ENCODE measurements at regions not wholly inside any gene's neighbourhood (a gene's known extent, or its start where the extent isn't known, plus 50 kb on each side); places are given as distances from the start of the nearest gene placed in this dataset.
"Not testable (repeated sequence)": the region's sequence is repeated elsewhere in the genome, so short reads cannot be mapped to it uniquely, and the experiment has no call there.

DNA sequence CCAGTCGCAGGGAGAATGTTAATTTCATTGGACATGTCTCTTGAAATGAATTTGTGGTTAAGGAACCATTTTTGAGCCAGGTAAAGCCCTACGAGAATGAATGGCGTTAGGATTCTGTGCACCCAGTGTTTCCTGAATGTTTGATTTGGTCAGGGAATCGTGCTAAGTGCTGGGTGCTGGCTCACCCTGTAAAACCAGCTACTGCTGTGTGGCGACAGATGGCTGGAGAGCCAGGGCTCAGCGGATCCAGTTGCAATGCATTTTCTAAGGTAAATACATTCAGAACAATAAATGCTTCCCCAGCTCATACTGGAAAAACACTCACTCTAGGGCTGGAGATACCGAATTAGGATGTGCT is 355.5 kb downstream of the GLRX3 start:
- DNase-seq = no peak

DNA sequence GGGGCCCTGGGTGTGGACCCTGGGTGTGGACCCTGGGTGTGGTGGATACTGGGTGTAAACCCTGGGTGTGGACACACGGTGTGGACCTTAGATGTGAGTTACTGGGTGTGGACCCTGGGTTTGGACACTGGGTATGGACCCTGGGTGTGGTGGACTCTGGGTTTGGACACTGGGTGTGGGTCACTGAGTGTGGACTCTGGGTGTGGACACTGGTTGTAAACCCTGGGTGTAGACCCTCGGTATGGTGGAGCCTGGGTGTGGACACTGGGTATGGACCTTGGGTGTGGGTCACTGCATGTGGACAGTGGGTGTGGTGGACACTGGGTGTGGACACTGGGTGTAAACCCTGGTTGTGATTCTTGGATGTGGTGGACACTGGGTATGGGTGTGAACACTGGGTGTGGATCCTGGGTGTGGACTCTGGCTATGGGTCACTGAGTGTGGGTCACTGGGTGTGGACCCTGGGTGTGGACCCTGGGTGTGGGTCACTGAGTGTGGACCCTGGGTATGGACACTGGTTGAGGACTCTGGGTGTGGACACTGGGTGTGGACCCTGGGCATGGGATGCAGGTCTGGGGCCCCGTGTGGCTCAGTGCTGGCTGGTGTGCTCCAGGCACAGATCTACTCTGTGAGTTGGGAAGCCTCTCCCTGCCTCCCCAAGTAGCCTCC is 356.2 kb downstream of the GLRX3 start:
- no peak for DNase-seq

DNA sequence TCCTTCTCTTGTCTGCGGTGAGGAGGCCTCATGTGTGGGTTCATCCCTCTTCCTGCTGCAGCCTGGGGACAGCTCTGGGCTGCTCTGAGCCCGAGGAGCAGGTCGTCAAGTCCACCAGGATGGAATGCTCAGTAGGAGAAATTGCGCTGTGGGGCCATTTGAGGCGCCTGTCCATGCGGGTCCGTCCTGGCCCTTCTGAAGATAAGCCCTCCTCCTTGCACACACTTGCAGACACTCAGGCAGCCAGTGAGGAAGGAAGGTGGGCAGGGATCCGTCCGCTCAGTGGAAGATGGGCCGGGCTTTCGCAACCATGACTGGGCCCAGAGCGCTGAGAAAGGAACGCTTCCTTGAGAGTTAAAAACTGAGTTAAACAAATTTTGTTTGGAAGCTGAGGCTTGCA is 356.8 kb downstream of the GLRX3 start:
- DNase-seq = no peak

DNA sequence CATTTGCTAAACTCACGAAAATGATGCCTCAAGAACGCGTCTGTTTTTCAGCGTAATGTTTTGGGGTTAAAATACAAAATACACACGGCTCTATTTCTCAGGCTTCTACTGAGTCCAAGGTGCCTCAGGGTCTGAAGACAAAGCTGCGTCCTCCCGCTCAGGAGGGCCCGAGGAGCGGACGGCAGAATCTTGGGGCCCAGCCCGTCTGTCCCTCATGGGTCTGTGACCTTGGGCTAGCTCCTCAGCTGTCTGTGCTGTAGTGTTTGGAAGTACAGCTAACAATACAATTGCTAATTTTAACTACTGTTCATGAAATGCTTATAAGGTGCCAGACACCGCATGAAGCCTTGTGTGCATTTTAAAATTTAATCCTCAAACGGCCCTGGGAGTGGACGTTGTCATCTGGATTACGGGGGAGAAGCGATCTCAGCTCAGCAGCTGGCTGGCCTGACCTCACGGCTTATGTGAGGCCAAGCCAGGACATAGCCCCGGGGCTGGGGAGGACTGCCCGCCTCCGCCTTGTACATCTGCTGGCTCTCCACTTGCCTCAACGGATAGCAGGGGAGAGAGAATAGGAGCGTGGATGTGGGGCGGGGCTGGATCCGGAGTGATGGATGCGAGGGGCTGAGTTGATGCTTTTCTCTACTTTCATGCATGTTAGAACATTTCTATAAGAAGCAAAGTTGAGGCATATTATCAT is 357.4 kb downstream of the GLRX3 start:
- no peak for DNase-seq

DNA sequence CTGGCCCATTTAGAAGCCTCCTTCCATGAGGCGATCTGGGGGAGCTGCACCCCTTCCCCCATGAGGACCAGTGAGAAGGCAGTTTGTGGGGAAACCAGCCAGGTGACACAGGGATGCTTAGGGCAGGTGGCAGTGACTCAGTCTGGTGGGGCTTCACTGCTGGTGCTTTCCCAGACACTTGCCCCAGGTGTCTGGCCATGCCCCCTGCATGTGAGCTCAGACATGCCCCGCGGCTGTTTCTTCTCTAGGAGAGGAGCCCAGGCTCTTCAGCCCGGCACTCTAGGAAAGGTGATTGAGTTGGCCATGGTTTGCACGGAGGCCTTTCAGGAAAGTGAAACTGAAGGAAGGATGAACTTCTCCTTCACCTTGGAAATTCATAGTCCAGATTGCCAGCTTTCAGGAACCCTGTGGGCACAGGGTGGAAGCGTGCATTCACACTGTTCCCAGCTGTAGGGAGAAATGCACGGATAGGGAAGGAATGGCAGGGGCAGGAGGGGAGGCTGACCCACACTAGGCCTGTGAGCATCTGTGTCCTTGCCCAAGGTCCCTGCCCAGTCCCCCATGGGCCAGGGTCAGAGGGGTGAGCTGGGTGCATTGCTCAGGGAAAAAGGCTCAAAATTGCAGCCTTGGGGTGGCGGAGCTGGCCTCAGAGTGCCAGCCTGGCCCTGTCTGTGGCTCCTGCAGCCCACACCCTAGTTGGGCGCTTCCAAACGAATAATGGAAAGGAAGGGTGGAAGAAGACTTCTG is 359.1 kb downstream of the GLRX3 start:
- no peak for DNase-seq

DNA sequence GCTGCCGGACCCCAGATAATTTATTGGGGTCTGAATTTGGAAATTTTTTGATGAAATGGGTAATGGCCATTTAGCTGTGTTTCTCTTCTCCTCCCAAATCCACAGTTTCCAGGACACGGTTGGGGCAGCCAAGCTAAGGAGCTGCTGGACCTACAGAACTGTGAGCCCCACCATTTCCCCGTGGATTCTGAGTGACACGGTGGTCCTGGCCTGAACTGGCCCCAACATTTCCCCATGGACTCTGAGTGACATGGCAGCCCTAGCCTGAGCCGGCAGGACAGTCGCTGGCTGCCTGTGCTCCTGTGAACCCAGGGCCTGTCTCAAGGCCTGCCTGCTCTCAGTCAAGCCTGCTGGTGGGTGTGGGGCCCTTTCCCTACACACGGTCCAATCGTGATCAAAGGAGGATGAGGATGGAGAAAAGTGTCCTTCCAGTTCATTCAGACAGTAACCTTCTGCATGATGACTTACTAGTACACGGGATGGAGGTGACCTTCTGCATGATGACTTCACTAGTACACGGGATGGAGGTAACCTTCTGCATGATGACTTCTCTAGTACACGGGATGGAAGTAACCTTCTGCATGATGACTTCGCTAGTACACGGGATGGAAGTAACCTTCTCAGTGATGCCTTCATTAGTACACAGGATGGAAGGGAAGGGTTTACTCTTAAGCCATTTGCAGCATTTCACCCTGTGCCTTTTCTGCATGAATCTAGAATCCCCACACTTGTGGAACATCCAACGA is 359.9 kb downstream of the GLRX3 start:
- DNase-seq = no peak

DNA sequence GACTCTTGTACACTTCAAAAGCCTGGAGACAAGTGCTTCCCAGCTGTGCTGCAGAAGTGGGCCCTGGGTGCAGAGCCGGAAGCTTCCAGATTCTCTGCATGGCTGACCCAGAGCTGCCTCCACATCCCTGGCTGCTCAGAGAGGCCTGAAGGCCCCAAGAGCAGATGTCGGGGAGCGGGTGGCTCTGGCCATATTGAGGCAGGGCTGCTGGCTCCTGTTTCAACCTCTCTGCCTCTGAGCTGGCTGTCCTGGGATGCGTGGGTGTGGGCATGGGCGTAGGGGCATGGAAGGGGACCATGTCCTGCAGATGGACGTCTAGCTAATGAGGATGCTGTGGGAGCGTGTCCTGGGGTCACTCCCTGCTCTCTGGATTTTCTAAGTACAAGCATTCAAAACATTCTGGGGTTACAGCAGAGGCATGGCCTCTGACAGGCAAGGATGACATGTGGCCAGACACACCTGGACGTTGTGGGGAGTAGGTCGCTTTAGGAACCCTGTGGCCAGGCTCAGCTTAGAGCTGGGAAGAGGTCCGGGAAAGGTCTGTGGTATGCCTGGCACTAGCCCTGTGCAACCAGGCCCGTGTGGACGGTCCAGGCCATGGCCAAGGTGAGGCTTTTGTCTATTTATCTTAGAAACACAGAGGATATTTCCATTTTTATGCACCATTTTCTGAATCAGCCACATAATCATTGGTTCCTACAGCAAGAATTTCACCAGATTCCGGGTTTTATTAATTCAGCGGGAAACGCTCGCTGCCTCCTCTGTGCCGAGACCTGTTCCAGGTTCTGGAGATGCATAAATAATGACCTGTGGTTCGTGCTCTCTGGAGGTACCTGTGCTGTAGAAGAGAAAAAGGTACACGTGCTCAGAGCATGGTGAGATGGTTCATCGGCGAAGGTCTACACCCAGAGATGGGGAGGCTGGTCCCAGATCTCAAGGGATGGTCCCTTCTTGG is 361.1 kb downstream of the GLRX3 start:
- no peak for DNase-seq

DNA sequence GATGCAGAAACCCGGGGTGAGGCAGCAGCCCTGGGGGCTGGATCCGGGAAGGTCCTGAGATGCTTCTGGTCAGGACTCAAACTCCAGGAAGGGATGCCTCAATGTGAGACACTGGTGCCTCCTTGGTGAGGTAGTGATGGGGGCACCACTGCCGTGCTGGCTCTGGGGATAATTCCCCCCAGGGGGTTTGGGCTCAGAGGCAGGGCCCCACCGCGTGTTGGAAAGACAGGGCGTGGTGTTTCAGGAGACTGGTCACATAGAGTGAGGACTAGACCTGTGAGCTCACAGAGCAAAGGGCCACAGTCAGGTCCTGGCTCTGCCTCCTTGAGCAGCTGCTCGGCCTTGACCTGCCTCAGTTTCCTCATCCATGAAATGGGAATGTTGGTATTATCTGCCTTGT is 361.9 kb downstream of the GLRX3 start:
- no peak for DNase-seq

DNA sequence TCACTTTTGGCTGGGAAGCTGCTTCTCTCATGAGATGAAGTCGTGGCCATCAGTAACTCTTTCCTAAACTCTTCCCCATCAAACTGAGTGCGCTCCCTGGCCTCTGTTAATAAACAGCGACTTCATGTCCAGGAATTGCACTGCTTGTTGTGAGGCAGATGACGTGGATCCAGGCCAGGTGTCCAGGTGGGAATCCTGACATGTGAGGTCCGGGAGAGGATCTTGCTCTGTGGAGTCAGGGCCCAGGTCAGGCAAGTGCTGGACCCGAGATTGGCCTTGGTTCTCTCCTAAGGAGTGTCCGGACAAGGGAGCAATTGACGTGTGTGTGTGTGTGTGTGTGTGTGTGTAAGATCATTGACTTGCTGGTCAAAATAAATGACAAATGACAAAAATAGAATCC is 362.7 kb downstream of the GLRX3 start:
- no peak for DNase-seq

DNA sequence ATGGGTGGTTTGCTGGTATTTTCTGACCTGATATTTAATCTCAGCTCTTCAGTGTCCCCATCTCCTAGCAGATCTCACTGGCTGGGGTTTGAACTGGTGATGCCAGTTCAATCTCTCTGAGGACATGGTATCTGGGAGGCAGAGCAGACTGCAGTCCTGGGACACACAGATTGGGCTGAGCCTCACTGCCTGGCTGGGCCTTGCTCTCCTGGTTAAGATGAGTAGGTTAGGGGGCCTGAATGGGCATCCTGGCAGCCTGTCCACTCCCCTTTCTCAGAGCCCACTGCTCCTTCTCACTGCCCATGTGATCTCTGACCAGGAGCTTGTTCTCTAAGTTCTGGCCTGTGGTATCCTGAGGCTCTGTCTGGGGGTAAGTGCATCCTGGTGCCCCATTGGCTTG is 363.4 kb downstream of the GLRX3 start:
- DNase-seq = no peak

DNA sequence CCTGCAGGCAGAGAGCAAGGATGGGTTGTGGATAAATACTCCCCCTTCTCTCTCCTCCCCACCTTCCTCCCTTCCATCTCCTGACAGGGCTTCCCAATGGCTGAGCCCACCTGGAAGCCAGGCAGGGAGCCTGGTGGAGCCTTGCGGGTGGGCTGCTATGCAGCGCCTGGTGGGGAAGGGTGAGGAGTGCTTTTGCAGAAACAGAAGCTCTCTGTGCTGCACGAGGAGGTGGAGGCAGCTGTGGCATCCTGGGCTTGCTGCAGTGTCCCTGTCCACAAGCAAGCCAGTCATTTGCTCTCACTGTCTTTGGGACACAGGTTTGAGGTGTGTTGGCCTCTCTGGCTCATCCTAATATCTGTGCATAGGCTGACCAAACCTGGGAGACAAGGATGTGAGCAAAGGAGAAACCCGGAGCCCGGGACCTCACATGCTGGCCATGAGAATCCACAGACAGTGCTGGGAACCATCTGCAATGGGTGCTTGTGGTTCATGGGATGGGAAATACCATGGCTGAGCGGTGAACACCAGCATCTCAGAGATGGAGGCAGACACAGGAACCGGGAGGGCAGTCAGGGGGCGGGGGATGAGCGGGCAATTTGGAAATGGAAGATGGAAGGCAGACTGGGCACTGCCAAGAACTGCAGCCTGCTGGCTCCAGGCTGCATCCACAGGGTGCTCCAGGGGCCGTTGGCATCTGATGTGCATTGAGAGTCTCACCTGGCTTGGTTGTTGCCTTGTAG is 364.2 kb downstream of the GLRX3 start:
- DNase-seq = no peak

DNA sequence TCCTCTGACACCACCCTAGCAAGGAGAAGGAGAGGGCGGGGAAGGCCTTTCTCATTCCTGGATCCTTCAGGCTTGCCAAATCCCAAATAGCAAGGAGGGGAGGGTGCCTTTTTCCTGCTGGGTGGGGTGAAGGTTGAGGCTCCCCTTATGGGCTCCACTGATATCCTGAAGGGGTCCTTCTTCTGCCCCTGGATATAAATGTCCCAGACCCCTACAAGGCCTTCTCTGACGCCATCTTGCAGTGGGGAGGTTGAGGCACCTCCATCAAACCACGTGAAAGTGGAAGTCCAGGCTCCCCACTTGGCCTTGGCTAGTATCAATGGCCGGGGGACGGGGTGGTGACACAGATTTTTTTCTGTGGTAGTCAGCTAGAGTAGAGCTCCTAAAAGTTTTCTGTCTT is 371.3 kb downstream of the GLRX3 start:
- DNase-seq = no peak

DNA sequence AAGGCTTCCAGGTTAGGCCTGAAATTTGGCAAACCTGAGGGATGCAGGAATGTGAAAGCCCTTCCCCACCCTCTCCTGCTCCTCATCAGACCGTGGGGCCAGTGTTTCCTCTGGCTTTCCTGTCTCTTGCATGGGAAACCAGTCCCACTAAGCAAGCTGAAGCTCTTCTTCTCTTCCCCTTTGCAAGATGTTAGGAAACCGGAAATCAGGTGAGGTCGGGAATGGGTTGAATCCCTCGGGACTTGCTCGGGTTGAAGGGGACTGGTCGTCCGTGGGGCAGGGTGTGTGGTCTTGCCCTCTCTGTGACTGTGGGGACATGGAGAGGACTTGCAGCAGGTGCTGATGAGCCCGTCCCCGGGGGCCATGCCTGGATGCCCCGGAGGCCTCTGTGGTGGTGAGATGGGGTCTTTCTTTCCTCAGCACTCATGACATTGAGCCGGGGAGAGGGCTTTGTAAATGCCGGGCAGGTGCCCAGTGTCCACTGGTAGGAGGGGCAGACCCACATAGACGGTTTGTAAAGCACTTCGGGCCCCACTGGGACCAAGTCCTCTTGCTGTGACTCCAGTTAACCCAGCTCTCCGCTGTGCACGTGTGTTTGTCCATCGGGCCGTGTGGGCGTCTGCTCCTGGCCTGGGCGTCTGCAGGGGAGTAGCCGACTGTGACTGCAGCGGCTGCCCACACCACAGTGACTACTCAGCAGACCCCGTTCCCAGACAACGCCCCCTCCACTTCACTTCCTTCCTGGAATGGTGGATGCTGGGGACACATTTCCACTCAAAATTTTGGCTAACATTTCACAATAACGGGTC is 373.9 kb downstream of the GLRX3 start:
- DNase-seq = no peak

DNA sequence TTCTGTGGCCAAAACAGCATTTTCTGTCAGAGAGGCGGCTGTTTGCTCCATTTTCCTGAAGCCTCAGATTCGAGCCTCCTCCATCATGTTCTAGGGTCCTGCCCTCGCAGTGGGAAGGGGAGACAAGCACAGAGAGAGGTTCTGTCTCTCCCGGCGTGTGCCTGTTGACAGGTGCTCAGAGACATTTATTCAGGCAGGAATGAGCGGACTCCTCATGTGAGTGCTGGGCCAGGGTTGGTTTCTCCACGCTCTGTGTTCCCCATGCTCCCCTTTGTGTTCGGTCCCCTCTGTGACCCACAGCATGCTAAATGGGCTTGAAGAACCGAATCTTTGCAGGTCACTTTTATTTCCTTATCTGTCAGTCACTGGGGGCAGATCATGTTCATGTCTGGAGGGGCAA is 374.6 kb downstream of the GLRX3 start:
- DNase-seq = no peak

DNA sequence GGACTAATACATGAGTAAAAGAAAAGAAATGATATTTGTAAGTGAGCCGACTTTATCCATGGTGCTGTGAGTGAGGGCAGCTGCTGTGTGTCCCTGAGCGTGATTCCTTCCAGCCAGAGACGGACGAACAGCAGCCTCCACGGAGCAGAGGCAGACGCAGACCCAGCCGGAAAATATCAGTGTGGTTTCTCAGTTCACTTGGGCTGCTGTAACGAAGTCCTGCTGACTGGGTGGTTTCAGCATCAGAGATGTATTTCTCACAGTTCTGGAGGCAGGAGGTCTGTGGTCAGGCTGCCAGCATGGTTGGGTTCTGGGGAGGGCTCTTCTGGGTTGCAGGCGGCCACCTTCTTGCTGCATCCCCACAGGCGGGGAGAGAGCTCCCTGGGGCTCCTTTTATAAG is 375.6 kb downstream of the GLRX3 start:
- DNase-seq = no peak

DNA sequence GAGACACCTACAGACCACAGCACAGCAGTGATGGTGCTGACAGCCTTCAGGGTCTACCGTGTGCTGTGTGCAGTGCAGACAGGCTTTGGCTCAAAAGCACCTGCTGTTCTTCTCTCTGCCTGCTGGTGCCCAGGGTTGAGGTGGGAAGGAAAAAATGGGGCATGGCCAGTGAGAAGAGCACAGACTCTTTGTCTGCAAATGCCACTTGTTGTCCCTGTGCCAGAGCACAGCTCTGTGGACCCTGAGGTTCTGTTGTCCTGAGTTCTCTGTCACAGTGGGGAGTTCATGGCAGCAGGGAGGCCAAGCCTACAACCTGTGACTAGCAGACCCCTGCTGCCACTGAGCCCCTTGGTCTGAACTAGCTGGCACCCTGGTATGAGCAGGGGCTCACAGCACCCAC is 376.7 kb downstream of the GLRX3 start:
- DNase-seq = no peak

DNA sequence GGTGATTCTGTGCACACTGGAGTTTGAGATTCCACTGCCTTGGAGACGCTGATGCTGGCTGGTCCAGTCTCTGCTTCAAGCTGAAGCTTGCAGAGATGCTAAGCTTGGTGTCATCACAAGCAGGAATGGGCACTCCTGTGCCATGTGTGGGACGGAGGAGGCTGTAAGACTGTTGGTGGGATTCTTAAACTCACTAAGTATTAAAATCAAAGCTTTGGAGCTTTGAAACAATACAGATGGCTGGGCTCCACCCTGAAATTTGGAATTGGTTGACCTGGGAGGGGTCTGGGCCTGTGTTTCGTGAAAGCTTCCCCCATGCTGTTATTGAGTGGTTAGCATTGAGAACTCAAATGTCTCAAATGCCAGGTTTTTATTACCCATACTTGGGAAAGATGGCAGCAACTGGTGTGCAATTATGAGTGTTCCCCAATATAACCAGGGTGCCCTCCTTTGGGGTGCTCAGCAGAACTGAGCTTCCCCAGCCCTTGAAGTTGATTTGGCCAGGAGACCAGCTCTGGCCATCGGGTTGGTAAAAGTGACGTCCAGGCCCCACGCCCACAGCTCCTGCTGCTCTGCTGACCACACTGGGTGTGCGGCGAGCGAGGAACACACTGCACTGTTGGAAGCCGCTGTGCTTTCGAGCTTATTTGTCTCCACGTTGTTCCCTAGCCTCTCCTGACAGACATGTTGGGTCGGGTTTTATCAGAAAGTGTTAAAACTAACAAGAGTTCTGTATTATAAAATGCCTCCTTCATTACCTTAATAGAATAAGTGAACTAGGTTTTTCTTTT is 377.7 kb downstream of the GLRX3 start:
- DNase-seq = no peak

DNA sequence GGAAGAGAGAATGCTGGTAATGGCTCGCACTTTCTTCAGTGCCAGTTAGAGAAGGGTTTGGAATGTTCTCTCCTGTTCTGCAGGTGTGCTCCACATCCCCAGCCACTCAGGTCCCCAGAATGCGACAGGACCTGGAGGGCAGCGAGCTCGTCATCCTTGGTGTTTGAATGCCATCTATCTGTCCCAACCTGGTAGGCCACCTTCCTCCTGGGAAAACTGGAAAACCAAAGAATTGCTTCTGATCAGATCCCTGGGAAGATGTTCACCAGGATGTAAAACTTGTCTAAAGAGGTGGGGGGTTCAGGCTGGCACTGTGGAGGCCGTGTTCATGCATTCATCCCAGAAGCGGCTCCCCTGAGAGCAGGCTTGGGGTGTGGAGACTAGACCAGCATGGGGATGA is 379.5 kb downstream of the GLRX3 start:
- DNase-seq = no peak

DNA sequence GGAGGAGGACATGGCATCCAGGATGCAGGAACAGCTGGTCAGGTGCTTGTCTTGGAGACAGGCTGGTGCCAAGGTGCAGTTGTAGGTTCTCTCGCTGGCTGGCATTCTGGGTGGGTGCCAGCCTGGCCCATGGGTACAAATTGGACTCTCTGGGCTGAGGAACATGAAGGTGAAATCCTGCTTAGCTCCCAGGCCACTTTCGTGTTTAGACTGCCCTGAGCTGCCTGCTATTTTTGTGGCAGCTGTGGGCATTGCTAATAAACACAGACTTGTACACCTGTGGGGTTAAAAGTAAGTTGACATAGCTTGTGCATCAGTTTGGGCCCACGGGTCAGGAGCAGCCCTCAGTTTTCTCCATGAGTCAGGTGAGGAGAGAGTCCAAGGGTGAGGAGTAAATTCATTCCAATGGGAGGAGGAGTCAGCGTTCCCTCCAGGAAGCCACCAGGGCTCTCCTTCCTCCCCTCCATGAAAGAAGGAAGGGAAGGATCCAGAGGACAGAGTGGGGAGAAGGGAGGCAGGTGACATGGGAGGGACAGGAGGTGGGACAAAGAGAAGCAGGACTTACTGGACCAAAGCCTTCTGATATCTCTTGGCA is 380.0 kb downstream of the GLRX3 start:
- DNase-seq = no peak

DNA sequence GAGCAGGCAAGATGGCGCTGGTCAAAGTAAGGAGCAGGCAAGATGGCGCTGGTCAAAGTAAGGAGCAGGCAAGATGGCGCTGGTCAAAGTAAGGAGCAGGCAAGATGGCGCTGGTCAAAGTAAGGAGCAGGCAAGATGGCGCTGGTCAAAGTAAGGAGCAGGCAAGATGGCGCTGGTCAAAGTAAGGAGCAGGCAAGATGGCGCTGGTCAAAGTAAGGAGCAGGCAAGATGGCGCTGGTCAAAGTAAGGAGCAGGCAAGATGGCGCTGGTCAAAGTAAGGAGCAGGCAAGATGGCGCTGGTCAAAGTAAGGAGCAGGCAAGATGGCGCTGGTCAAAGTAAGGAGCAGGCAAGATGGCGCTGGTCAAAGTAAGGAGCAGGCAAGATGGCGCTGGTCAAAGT is 382.7 kb downstream of the GLRX3 start:
- not testable (repeated sequence) for DNase-seq

Measured in inflammatory macrophage treated with lipopolysaccharide for 4 hours (primary cell).